Upper lobe of right lung (tissue), 1 donor: ENCODE measurements at regions not wholly inside any gene's neighbourhood (a gene's known extent, or its start where the extent isn't known, plus 50 kb on each side); places are given as distances from the start of the nearest gene placed in this dataset.

ENCODE experiments used
- ATAC-seq: fragments of 200-7000 bp; cut with Tn5 transposase; one replicate; pipeline ENCODE4 v1.9.1; 2020; ENCODE audit warnings: mild to moderate bottlenecking, moderate library complexity
- DNase-seq: peaks from one replicate; pipeline ENCODE4 v3.0.0-alpha.2; 2020
- H3K27ac ChIP-seq: fragments of 200-600 bp; one replicate; pipeline ENCODE4 v1.8.0; 2022
- H3K27me3 ChIP-seq: fragments of 200-600 bp; one replicate; pipeline ENCODE4 v1.8.0; 2022; ENCODE audit warnings: mild to moderate bottlenecking
- H3K36me3 ChIP-seq: fragments of 200-600 bp; one replicate; pipeline ENCODE4 v1.8.0; 2022
- H3K4me1 ChIP-seq: fragments of 200-600 bp; one replicate; pipeline ENCODE4 v1.8.0; 2022
- H3K4me3 ChIP-seq: fragments of 200-600 bp; one replicate; pipeline ENCODE4 v1.8.0; 2022; ENCODE audit warnings: mild to moderate bottlenecking
- H3K9me3 ChIP-seq: fragments of 200-600 bp; one replicate; pipeline ENCODE4 v1.8.0; 2022
- intact Hi-C: fragments of 100-400 bp; cut with DNase I; formaldehyde crosslinking; loops from one replicate; pipeline ENCODE4 v1.11.0; 2022
- TF ChIP-seq, protein P1 (sequence below): fragments of 200-600 bp; IDR thresholded peaks from one replicate; pipeline ENCODE4 v1.8.0; 2022; ENCODE audit warnings: antibody characterized with exemption
- donor health status: DM: no; HTN: yes; CAD: no; lungs with severe emphysema.

DNA sequence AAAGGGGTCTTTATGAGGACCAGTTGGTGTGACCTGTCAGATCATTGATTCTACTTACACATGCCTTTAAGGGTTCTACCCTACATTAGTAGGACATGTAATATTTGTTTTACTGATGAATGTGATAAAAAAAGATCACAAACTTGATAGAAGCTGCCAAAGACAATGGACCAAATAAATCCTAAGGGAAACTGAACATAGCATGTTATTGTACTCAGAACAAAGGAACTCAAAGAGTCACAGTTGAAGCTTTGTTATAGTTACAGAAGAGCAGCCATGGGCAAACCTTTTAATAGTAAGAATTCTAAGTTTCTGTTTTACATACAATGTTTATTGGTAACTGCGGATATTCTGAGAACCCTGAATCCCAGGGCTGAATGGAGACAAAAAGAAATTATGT is 780.1 kb downstream of the SLITRK6 start:
- no peaks in the 10 kb centered on the region for H3K36me3 ChIP-seq
- no peak for ATAC-seq
- no peak overlapping the region for H3K4me3 ChIP-seq
- intact Hi-C loops = no loop called here
- no peak overlapping the region for H3K27ac ChIP-seq
- H3K9me3 ChIP-seq = no peaks in the 10 kb centered on the region
- TF ChIP-seq, protein P1, sequence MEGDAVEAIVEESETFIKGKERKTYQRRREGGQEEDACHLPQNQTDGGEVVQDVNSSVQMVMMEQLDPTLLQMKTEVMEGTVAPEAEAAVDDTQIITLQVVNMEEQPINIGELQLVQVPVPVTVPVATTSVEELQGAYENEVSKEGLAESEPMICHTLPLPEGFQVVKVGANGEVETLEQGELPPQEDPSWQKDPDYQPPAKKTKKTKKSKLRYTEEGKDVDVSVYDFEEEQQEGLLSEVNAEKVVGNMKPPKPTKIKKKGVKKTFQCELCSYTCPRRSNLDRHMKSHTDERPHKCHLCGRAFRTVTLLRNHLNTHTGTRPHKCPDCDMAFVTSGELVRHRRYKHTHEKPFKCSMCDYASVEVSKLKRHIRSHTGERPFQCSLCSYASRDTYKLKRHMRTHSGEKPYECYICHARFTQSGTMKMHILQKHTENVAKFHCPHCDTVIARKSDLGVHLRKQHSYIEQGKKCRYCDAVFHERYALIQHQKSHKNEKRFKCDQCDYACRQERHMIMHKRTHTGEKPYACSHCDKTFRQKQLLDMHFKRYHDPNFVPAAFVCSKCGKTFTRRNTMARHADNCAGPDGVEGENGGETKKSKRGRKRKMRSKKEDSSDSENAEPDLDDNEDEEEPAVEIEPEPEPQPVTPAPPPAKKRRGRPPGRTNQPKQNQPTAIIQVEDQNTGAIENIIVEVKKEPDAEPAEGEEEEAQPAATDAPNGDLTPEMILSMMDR = no peak
- H3K27me3 ChIP-seq = no peaks in the 10 kb centered on the region
- no peak for DNase-seq
- no peaks in the 10 kb centered on the region for H3K4me1 ChIP-seq

DNA sequence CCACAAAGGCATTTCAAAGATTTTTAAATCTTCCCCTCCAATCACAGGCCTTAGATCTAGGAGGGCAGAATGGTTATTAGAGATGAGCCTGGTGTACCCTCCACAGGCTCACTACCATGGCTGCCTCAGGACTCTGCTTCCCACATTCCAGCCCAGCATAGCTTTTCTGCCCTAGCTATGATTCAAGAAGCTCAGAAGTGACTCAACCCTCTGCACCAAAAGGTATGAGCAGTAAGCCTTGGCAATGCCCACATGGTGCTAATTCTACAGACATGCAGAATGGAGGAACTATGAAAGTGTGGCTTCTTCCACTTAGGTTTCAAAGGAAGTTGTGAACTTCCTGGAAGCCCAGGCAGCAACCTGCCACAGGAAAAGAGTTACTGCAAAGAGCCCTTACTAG is 786.2 kb downstream of the SLITRK6 start:
- Histone ChIP-seq H3K9me3 (no peaks in the 10 kb centered on the region), H3K36me3 (no peaks in the 10 kb centered on the region), H3K27me3 (no peaks in the 10 kb centered on the region), H3K27ac (no peak overlapping the region), H3K4me1 (no peaks in the 10 kb centered on the region), H3K4me3 (no peak overlapping the region)
- DNase-seq = no peak
- TF ChIP-seq, protein P1 = no peak
- ATAC-seq = no peak
- intact Hi-C loops = no loop called here

- Histone ChIP-seq H3K27ac (no peak overlapping the region), H3K4me1 (no peaks in the 10 kb centered on the region), H3K9me3 (no peaks in the 10 kb centered on the region), H3K4me3 (no peak overlapping the region), H3K36me3 (no peaks in the 10 kb centered on the region), H3K27me3 (no peaks in the 10 kb centered on the region)
- ATAC-seq (no peak), DNase-seq (no peak)
- intact Hi-C loops = no loop called here
- TF ChIP-seq, protein P1 = no peak
These were observed 789.8 kb downstream of the SLITRK6 start for GRCh38 chr13:85009447-85009846.

DNA sequence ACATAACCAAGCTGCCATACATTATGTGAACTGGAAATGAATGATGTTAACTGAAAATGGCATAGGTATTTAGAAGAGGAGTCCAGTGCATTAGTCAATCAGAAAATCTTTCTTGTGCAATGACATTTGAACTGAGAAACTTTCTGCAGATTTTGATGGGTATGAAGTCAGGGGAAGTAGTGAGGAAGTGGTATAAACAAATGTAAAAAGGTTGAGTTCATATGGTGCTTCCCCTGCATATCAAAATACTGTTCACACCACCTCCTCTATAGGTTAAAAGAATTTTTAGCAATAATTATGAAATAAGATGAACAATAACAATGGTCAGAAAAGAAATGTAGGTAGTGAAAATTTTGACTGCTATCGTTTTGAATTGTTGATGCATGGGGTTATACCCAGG is 800.0 kb downstream of the SLITRK6 start:
- no peaks in the 10 kb centered on the region for H3K27me3 ChIP-seq
- intact Hi-C loops = no loop called here
- DNase-seq = no peak

GRCh38 chr13:84998681-84999080 is 800.5 kb downstream of the SLITRK6 start:
- no peak for ATAC-seq
- H3K4me1 ChIP-seq = no peaks in the 10 kb centered on the region
- no peak overlapping the region for H3K4me3 ChIP-seq
- H3K9me3 ChIP-seq = no peaks in the 10 kb centered on the region
- TF ChIP-seq, protein P1 = no peak
- DNase-seq = no peak
- intact Hi-C loops = no loop called here
- no peaks in the 10 kb centered on the region for H3K36me3 ChIP-seq
- no peaks in the 10 kb centered on the region for H3K27me3 ChIP-seq
- no peak overlapping the region for H3K27ac ChIP-seq

More for the DNA sequence above, 800.0 kb downstream of the SLITRK6 start:
- TF ChIP-seq, protein P1 = no peak
- no peak for ATAC-seq
- Histone ChIP-seq H3K9me3 (no peaks in the 10 kb centered on the region), H3K4me1 (no peaks in the 10 kb centered on the region), H3K36me3 (no peaks in the 10 kb centered on the region), H3K27ac (no peak overlapping the region), H3K4me3 (no peak overlapping the region)

DNA sequence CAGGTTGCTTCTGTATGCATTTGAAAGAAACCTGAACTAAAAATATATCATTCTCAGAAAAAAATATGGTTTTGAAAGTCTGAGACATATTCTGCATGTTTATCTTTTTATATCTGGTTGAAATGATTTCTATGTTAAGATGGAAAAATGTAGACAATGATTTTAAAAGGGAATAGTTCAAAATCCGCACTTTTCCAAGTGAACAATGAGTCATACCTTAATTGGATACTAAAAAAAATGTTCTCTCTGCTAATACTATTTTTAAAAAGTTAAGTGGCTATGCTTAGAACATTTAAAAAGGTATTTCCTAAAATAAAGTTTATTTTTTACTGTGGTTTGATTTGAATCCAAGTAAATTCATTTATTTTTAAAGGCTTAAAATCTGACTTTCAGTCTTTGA is 801.4 kb downstream of the SLITRK6 start:
- DNase-seq = no peak

More for the DNA sequence above, 801.4 kb downstream of the SLITRK6 start:
- Histone ChIP-seq H3K9me3 (no peaks in the 10 kb centered on the region), H3K36me3 (no peaks in the 10 kb centered on the region), H3K27ac (no peak overlapping the region), H3K4me3 (no peak overlapping the region), H3K4me1 (no peaks in the 10 kb centered on the region), H3K27me3 (no peaks in the 10 kb centered on the region)
- intact Hi-C loops = no loop called here
- no peak for ATAC-seq
- TF ChIP-seq, protein P1 = no peak
